ENCODE measurements at regions not wholly inside any gene's neighbourhood (a gene's known extent, or its start where the extent isn't known, plus 50 kb on each side); places are given as distances from the start of the nearest gene placed in this dataset.

- Histone ChIP-seq H3K9ac (ENCODE audit: low read length) (no peak overlapping the region), H3K4me1 (ENCODE audit: control insufficient read depth, insufficient read depth, low read length) (no peaks in the 10 kb centered on the region), H3K9me3 (ENCODE audit: control insufficient read depth, insufficient read depth, low read depth, low read length) (peaks cover 3% of the 10 kb centered on the region; the same call in 1 of the 2 replicates), H3K27me3 (ENCODE audit: control insufficient read depth, insufficient read depth, low read length) (no peaks in the 10 kb centered on the region), H3K27ac (ENCODE audit: low read depth, low read length) (no peak overlapping the region), H3K36me3 (ENCODE audit: control insufficient read depth, insufficient read depth, low read length) (no peaks in the 10 kb centered on the region), H3K4me3 (ENCODE audit: low read depth, low read length) (no peak overlapping the region)
Observed at GRCh38 chr2:6459138-6459537, 406.6 kb downstream of the CMPK2 start.

GRCh38 chr2:6470518-6470917, 395.2 kb downstream of the CMPK2 start:
- no peak overlapping the region for H3K27ac ChIP-seq (ENCODE audit: low read depth, low read length)
- no peak overlapping the region for H3K9ac ChIP-seq (ENCODE audit: low read length)
- H3K27me3 ChIP-seq (ENCODE audit: control insufficient read depth, insufficient read depth, low read length): no peaks in the 10 kb centered on the region
- no peaks in the 10 kb centered on the region for H3K4me1 ChIP-seq (ENCODE audit: control insufficient read depth, insufficient read depth, low read length)
- H3K9me3 ChIP-seq (ENCODE audit: control insufficient read depth, insufficient read depth, low read depth, low read length): peaks cover 3% of the 10 kb centered on the region; the same call in 1 of the 2 replicates
- no peak overlapping the region for H3K4me3 ChIP-seq (ENCODE audit: low read depth, low read length)
- no peaks in the 10 kb centered on the region for H3K36me3 ChIP-seq (ENCODE audit: control insufficient read depth, insufficient read depth, low read length)

GRCh38 chr2:6471419-6471818, 394.3 kb downstream of the CMPK2 start:
- no peaks in the 10 kb centered on the region for H3K27me3 ChIP-seq (ENCODE audit: control insufficient read depth, insufficient read depth, low read length)
- no peak overlapping the region for H3K9ac ChIP-seq (ENCODE audit: low read length)
- H3K9me3 ChIP-seq (ENCODE audit: control insufficient read depth, insufficient read depth, low read depth, low read length): peaks cover 3% of the 10 kb centered on the region; the same call in 1 of the 2 replicates
- no peak overlapping the region for H3K27ac ChIP-seq (ENCODE audit: low read depth, low read length)
- no peaks in the 10 kb centered on the region for H3K4me1 ChIP-seq (ENCODE audit: control insufficient read depth, insufficient read depth, low read length)
- H3K4me3 ChIP-seq (ENCODE audit: low read depth, low read length): no peak overlapping the region
- no peaks in the 10 kb centered on the region for H3K36me3 ChIP-seq (ENCODE audit: control insufficient read depth, insufficient read depth, low read length)

- no peaks in the 10 kb centered on the region for H3K36me3 ChIP-seq (ENCODE audit: control insufficient read depth, insufficient read depth, low read length)
- H3K27ac ChIP-seq (ENCODE audit: low read depth, low read length): no peak overlapping the region
- H3K4me1 ChIP-seq (ENCODE audit: control insufficient read depth, insufficient read depth, low read length): no peaks in the 10 kb centered on the region
- no peaks in the 10 kb centered on the region for H3K27me3 ChIP-seq (ENCODE audit: control insufficient read depth, insufficient read depth, low read length)
- no peak overlapping the region for H3K9ac ChIP-seq (ENCODE audit: low read length)
- peaks cover 3% of the 10 kb centered on the region; the same call in 1 of the 2 replicates for H3K9me3 ChIP-seq (ENCODE audit: control insufficient read depth, insufficient read depth, low read depth, low read length)
- H3K4me3 ChIP-seq (ENCODE audit: low read depth, low read length): no peak overlapping the region
Observed at GRCh38 chr2:6474161-6475140, 391.3 kb downstream of the CMPK2 start.

GRCh38 chr2:6475155-6475940, 390.4 kb downstream of the CMPK2 start:
- no peak overlapping the region for H3K9ac ChIP-seq (ENCODE audit: low read length)
- H3K4me1 ChIP-seq (ENCODE audit: control insufficient read depth, insufficient read depth, low read length): no peaks in the 10 kb centered on the region
- no peak overlapping the region for H3K27ac ChIP-seq (ENCODE audit: low read depth, low read length)
- peaks cover 2% of the 10 kb centered on the region; the same call in 1 of the 2 replicates for H3K9me3 ChIP-seq (ENCODE audit: control insufficient read depth, insufficient read depth, low read depth, low read length)
- H3K4me3 ChIP-seq (ENCODE audit: low read depth, low read length): no peak overlapping the region
- H3K36me3 ChIP-seq (ENCODE audit: control insufficient read depth, insufficient read depth, low read length): no peaks in the 10 kb centered on the region
- H3K27me3 ChIP-seq (ENCODE audit: control insufficient read depth, insufficient read depth, low read length): no peaks in the 10 kb centered on the region

- Histone ChIP-seq H3K27ac (ENCODE audit: low read depth, low read length) (no peak overlapping the region), H3K36me3 (ENCODE audit: control insufficient read depth, insufficient read depth, low read length) (no peaks in the 10 kb centered on the region), H3K9me3 (ENCODE audit: control insufficient read depth, insufficient read depth, low read depth, low read length) (peaks cover 7% of the 10 kb centered on the region; the same call in 1 of the 2 replicates), H3K9ac (ENCODE audit: low read length) (no peak overlapping the region), H3K4me3 (ENCODE audit: low read depth, low read length) (no peak overlapping the region), H3K27me3 (ENCODE audit: control insufficient read depth, insufficient read depth, low read length) (no peaks in the 10 kb centered on the region), H3K4me1 (ENCODE audit: control insufficient read depth, insufficient read depth, low read length) (no peaks in the 10 kb centered on the region)
Observed at GRCh38 chr2:6480514-6480913, 385.2 kb downstream of the CMPK2 start.

- H3K36me3 ChIP-seq (ENCODE audit: control insufficient read depth, insufficient read depth, low read length): no peaks in the 10 kb centered on the region
- H3K9ac ChIP-seq (ENCODE audit: low read length): no peak overlapping the region
- H3K4me1 ChIP-seq (ENCODE audit: control insufficient read depth, insufficient read depth, low read length): no peaks in the 10 kb centered on the region
- H3K9me3 ChIP-seq (ENCODE audit: control insufficient read depth, insufficient read depth, low read depth, low read length): peaks cover 7% of the 10 kb centered on the region; the same call in 1 of the 2 replicates
- no peak overlapping the region for H3K4me3 ChIP-seq (ENCODE audit: low read depth, low read length)
- no peaks in the 10 kb centered on the region for H3K27me3 ChIP-seq (ENCODE audit: control insufficient read depth, insufficient read depth, low read length)
- H3K27ac ChIP-seq (ENCODE audit: low read depth, low read length): no peak overlapping the region
Observed at GRCh38 chr2:6482256-6482655, 383.5 kb downstream of the CMPK2 start.

- H3K4me3 ChIP-seq (ENCODE audit: low read depth, low read length): no peak overlapping the region
- no peak overlapping the region for H3K9ac ChIP-seq (ENCODE audit: low read length)
- no peak overlapping the region for H3K27ac ChIP-seq (ENCODE audit: low read depth, low read length)
Observed at GRCh38 chr2:6487765-6488164, 377.9 kb downstream of the CMPK2 start.

GRCh38 chr2:6492573-6492972, 373.1 kb downstream of the CMPK2 start:
- H3K4me3 ChIP-seq (ENCODE audit: low read depth, low read length): no peak overlapping the region
- no peaks in the 10 kb centered on the region for H3K4me1 ChIP-seq (ENCODE audit: control insufficient read depth, insufficient read depth, low read length)
- H3K36me3 ChIP-seq (ENCODE audit: control insufficient read depth, insufficient read depth, low read length): no peaks in the 10 kb centered on the region
- H3K9me3 ChIP-seq (ENCODE audit: control insufficient read depth, insufficient read depth, low read depth, low read length): no peaks in the 10 kb centered on the region
- H3K9ac ChIP-seq (ENCODE audit: low read length): no peak overlapping the region
- no peaks in the 10 kb centered on the region for H3K27me3 ChIP-seq (ENCODE audit: control insufficient read depth, insufficient read depth, low read length)
- H3K27ac ChIP-seq (ENCODE audit: low read depth, low read length): no peak overlapping the region

More at GRCh38 chr2:6487765-6488164, 377.9 kb downstream of the CMPK2 start:
- Histone ChIP-seq H3K36me3 (ENCODE audit: control insufficient read depth, insufficient read depth, low read length) (no peaks in the 10 kb centered on the region), H3K4me1 (ENCODE audit: control insufficient read depth, insufficient read depth, low read length) (no peaks in the 10 kb centered on the region), H3K27me3 (ENCODE audit: control insufficient read depth, insufficient read depth, low read length) (no peaks in the 10 kb centered on the region), H3K9me3 (ENCODE audit: control insufficient read depth, insufficient read depth, low read depth, low read length) (no peaks in the 10 kb centered on the region)

- Histone ChIP-seq H3K36me3 (ENCODE audit: control insufficient read depth, insufficient read depth, low read length) (no peaks in the 10 kb centered on the region), H3K9ac (ENCODE audit: low read length) (no peak overlapping the region), H3K27me3 (ENCODE audit: control insufficient read depth, insufficient read depth, low read length) (no peaks in the 10 kb centered on the region), H3K4me1 (ENCODE audit: control insufficient read depth, insufficient read depth, low read length) (no peaks in the 10 kb centered on the region), H3K9me3 (ENCODE audit: control insufficient read depth, insufficient read depth, low read depth, low read length) (no peaks in the 10 kb centered on the region), H3K4me3 (ENCODE audit: low read depth, low read length) (no peak overlapping the region), H3K27ac (ENCODE audit: low read depth, low read length) (no peak overlapping the region)
Observed at GRCh38 chr2:6493266-6493665, 372.4 kb downstream of the CMPK2 start.

- H3K27ac ChIP-seq (ENCODE audit: low read depth, low read length): no peak overlapping the region
- H3K4me3 ChIP-seq (ENCODE audit: low read depth, low read length): no peak overlapping the region
- no peaks in the 10 kb centered on the region for H3K27me3 ChIP-seq (ENCODE audit: control insufficient read depth, insufficient read depth, low read length)
- no peaks in the 10 kb centered on the region for H3K36me3 ChIP-seq (ENCODE audit: control insufficient read depth, insufficient read depth, low read length)
- no peaks in the 10 kb centered on the region for H3K4me1 ChIP-seq (ENCODE audit: control insufficient read depth, insufficient read depth, low read length)
- no peak overlapping the region for H3K9ac ChIP-seq (ENCODE audit: low read length)
- H3K9me3 ChIP-seq (ENCODE audit: control insufficient read depth, insufficient read depth, low read depth, low read length): no peaks in the 10 kb centered on the region
Observed at GRCh38 chr2:6493669-6494068, 372.0 kb downstream of the CMPK2 start.
